HEK293 (cell line): ENCODE measurements at regions not wholly inside any gene's neighbourhood (a gene's known extent, or its start where the extent isn't known, plus 50 kb on each side); places are given as distances from the start of the nearest gene placed in this dataset.

Source experiments
- CTCF ChIA-PET: fragments of 350-600 bp; formaldehyde crosslinking; extraction: SDS; loops from one replicate; lab custom pipeline; 2021; ENCODE audit warnings: antibody characterized with exemption; lab: Yijun Ruan, JAX
- POLR2A ChIA-PET: fragments of 300-600 bp; formaldehyde crosslinking; extraction: SDS; loops from one replicate; lab custom pipeline; 2020; ENCODE audit warnings: antibody characterized with exemption, inconsistent platforms; lab: Yijun Ruan, JAX
- H3K27ac ChIP-seq: fragments of 200-500 bp; sonication (Bioruptor generic); 2 replicates; pipeline ENCODE4 v1.5.1; 2014; ENCODE audit warnings: low read depth, low read length, control low read depth, inconsistent platforms; ENCODE audit errors: extremely low read depth
- H3K36me3 ChIP-seq, 2 experiments: fragments of 200-500 bp in 1 of 2; sonication (Bioruptor generic) in 1 of 2; 1 replicate in 1 of 2; 2 replicates in 1 of 2; pipeline ENCODE4 v1.5.1; 2014 to 2017; ENCODE audit warnings: inconsistent platforms in 2 of 2, low read length in 2 of 2; ENCODE audit not compliant: control insufficient read depth in 2 of 2, insufficient read depth in 1 of 2
- H3K4me1 ChIP-seq: fragments of 200-500 bp; sonication (Bioruptor generic); 2 replicates; pipeline ENCODE4 v1.5.1; 2014; ENCODE audit warnings: mild to moderate bottlenecking, low read length, inconsistent platforms; ENCODE audit not compliant: control insufficient read depth, insufficient read depth
- H3K4me3 ChIP-seq: 2 replicates; pipeline ENCODE4 v1.5.1; 2011; ENCODE audit warnings: low read depth, mild to moderate bottlenecking, control low read depth, low read length, moderate library complexity
- H3K9me3 ChIP-seq: fragments of 200-500 bp; sonication (Bioruptor generic); 2 replicates; pipeline ENCODE4 v1.5.1; 2014; ENCODE audit warnings: low read depth, low read length, inconsistent platforms; ENCODE audit not compliant: control insufficient read depth, insufficient read depth
- MZF1 ChIP-seq: fragments of 450-650 bp; formaldehyde crosslinking; IDR thresholded peaks from 2 replicates; pipeline ENCODE4 v1.5.1; 2017; ENCODE audit warnings: missing biosample characterization, missing genetic modification characterization, borderline replicate concordance
- OSR2 ChIP-seq: fragments of 450-650 bp; formaldehyde crosslinking; IDR thresholded peaks from 2 replicates; pipeline ENCODE4 v1.5.1; 2016; ENCODE audit warnings: missing biosample characterization, missing genetic modification characterization
- OVOL3 ChIP-seq: fragments of 450-650 bp; formaldehyde crosslinking; IDR thresholded peaks from 2 replicates; pipeline ENCODE4 v1.5.1; 2016; ENCODE audit warnings: missing biosample characterization, missing genetic modification characterization
- PATZ1 ChIP-seq: fragments of 450-650 bp; formaldehyde crosslinking; IDR thresholded peaks from 2 replicates; pipeline ENCODE4 v1.5.1; 2016; ENCODE audit warnings: missing biosample characterization, missing genetic modification characterization
- ZBTB17 ChIP-seq: fragments of 450-650 bp; formaldehyde crosslinking; IDR thresholded peaks from 2 replicates; pipeline ENCODE4 v1.5.1; 2016; ENCODE audit warnings: missing biosample characterization, missing genetic modification characterization
- ZBTB20 ChIP-seq: fragments of 450-650 bp; formaldehyde crosslinking; IDR thresholded peaks from 2 replicates; pipeline ENCODE4 v1.5.1; 2016; ENCODE audit warnings: missing biosample characterization, missing genetic modification characterization
- ZBTB49 ChIP-seq: fragments of 450-650 bp; formaldehyde crosslinking; IDR thresholded peaks from 2 replicates; pipeline ENCODE4 v1.5.1; 2016; ENCODE audit warnings: missing biosample characterization, missing genetic modification characterization, low read depth
- ZFP3 ChIP-seq: fragments of 450-650 bp; formaldehyde crosslinking; IDR thresholded peaks from 2 replicates; pipeline ENCODE4 v1.5.1; 2016; ENCODE audit warnings: low read depth, missing biosample characterization, missing genetic modification characterization
- ZNF10 ChIP-seq: fragments of 450-650 bp; formaldehyde crosslinking; IDR thresholded peaks from 2 replicates; pipeline ENCODE4 v1.5.1; 2017; ENCODE audit warnings: missing biosample characterization, missing genetic modification characterization
- ZNF121 ChIP-seq: fragments of 450-650 bp; formaldehyde crosslinking; IDR thresholded peaks from 2 replicates; pipeline ENCODE4 v1.5.1; 2016; ENCODE audit warnings: missing biosample characterization, missing genetic modification characterization
- ZNF155 ChIP-seq: fragments of 450-650 bp; formaldehyde crosslinking; IDR thresholded peaks from 2 replicates; pipeline ENCODE4 v1.5.1; 2016; ENCODE audit warnings: missing biosample characterization, missing genetic modification characterization
- ZNF169 ChIP-seq: fragments of 450-650 bp; formaldehyde crosslinking; IDR thresholded peaks from 2 replicates; pipeline ENCODE4 v1.5.1; 2016; ENCODE audit warnings: missing biosample characterization, missing genetic modification characterization
- ZNF19 ChIP-seq: fragments of 450-650 bp; formaldehyde crosslinking; IDR thresholded peaks from 2 replicates; pipeline ENCODE4; 2016; ENCODE audit warnings: missing biosample characterization, missing genetic modification characterization, low read depth
- ZNF274 ChIP-seq, 2 experiments: fragments of 200-500 bp in 1 of 2; fragments of 450-650 bp in 1 of 2; sonication (Bioruptor generic) in 1 of 2; formaldehyde crosslinking in 1 of 2; IDR thresholded peaks; 2 replicates each; pipeline versions ENCODE4 v1.5.1 to v1.6.1; 2014 to 2016; ENCODE audit warnings: borderline replicate concordance in 1 of 2, inconsistent platforms in 1 of 2, low read length in 1 of 2, missing biosample characterization in 1 of 2, missing genetic modification characterization in 1 of 2
- ZNF37A ChIP-seq: fragments of 450-650 bp; IDR thresholded peaks from 2 replicates; pipeline ENCODE4 v1.5.1; 2018; ENCODE audit warnings: missing biosample characterization, missing genetic modification characterization
- ZNF704 ChIP-seq: fragments of 450-650 bp; formaldehyde crosslinking; IDR thresholded peaks from 2 replicates; pipeline ENCODE4 v1.5.1; 2016; ENCODE audit warnings: missing biosample characterization, missing genetic modification characterization
- ZNF776 ChIP-seq: fragments of 450-650 bp; formaldehyde crosslinking; IDR thresholded peaks from 2 replicates; pipeline ENCODE4 v1.5.0; 2017; ENCODE audit warnings: missing biosample characterization, missing genetic modification characterization, borderline replicate concordance
- ZNF785 ChIP-seq: fragments of 450-650 bp; formaldehyde crosslinking; IDR thresholded peaks from 2 replicates; pipeline ENCODE4 v1.5.1; 2016; ENCODE audit warnings: missing biosample characterization, missing genetic modification characterization
- ZNF792 ChIP-seq: fragments of 450-650 bp; formaldehyde crosslinking; IDR thresholded peaks from 2 replicates; pipeline ENCODE4 v1.5.1; 2016; ENCODE audit warnings: missing biosample characterization, missing genetic modification characterization
- ZSCAN16 ChIP-seq: fragments of 450-650 bp; formaldehyde crosslinking; IDR thresholded peaks from 2 replicates; pipeline ENCODE4 v1.5.1; 2016; ENCODE audit warnings: missing biosample characterization, missing genetic modification characterization

GRCh38 chr16:85400305-85401205, 212.6 kb upstream of the GSE1 start (continued):
- TF ChIP-seq OVOL3 (tag by site-specific recombination), result no peak
- peak; percentile 14; the same call in 1 of the 2 replicates for TF ChIP-seq ZNF785 (tag by site-specific recombination)
- TF ChIP-seq ZNF19 (tag by site-specific recombination), result no peak
- no peak for TF ChIP-seq MZF1 (tag by site-specific recombination)
- TF ChIP-seq ZNF274 (IDR thresholded peaks at IDR 0.05; ENCODE audit: low read length), result no peak
- peak; percentile 52; the same call in 1 of the 2 replicates for TF ChIP-seq ZNF274 (tag by site-specific recombination; IDR thresholded peaks at IDR 0.05; ENCODE audit: borderline replicate concordance)
- 0 out of 2 replicates have a peak, but pooled peaks have one; percentile 27 for TF ChIP-seq ZSCAN16 (tag by site-specific recombination)
- 0 out of 2 replicates have a peak, but pooled peaks have one; percentile 39 for TF ChIP-seq ZNF792 (tag by site-specific recombination)
- TF ChIP-seq ZBTB20 (tag by site-specific recombination), result peak; percentile 18; the same call in 1 of the 2 replicates
- 0 out of 2 replicates have a peak, but pooled peaks have one; percentile 40 for TF ChIP-seq ZNF776 (tag by site-specific recombination)
- no peak for TF ChIP-seq ZNF10 (tag by site-specific recombination)
- no peak for TF ChIP-seq ZBTB17 (tag by site-specific recombination)
- 0 out of 2 replicates have a peak, but pooled peaks have one; percentile 13 for TF ChIP-seq PATZ1 (tag by site-specific recombination)
- no peak for TF ChIP-seq ZNF37A (tag by site-specific recombination)

GRCh38 chr16:85401370-85401916, 211.7 kb upstream of the GSE1 start:
- Histone ChIP-seq H3K9me3 (no peaks in the 10 kb centered on the region), H3K27ac (no peak overlapping the region), H3K36me3 (no peaks in the 10 kb centered on the region), H3K4me1 (peaks cover 7% of the 10 kb centered on the region), H3K4me3 (no peak overlapping the region)
- CTCF ChIA-PET, result interaction anchor here (1.0 to 2.0 kb wide), 5 partner anchors 14 to 214 kb away, joined by 3 to 13 read pairs (median 6); no protein-coding TSS in a partner anchor
- POLR2A ChIA-PET, result no interaction called here
- TF ChIP-seq ZNF121 (tag by site-specific recombination), result no peak
- no peak for TF ChIP-seq ZBTB49 (tag by site-specific recombination)
- no peak for TF ChIP-seq ZFP3 (tag by site-specific recombination)
- no peak for TF ChIP-seq ZNF155 (tag by site-specific recombination)
- no peak for TF ChIP-seq ZNF169
- TF ChIP-seq ZNF704 (tag by site-specific recombination), result no peak
- TF ChIP-seq OSR2 (tag by site-specific recombination), result no peak
